ENCODE measurements at regions not wholly inside any gene's neighbourhood (a gene's known extent, or its start where the extent isn't known, plus 50 kb on each side); places are given as distances from the start of the nearest gene placed in this dataset.

DNA sequence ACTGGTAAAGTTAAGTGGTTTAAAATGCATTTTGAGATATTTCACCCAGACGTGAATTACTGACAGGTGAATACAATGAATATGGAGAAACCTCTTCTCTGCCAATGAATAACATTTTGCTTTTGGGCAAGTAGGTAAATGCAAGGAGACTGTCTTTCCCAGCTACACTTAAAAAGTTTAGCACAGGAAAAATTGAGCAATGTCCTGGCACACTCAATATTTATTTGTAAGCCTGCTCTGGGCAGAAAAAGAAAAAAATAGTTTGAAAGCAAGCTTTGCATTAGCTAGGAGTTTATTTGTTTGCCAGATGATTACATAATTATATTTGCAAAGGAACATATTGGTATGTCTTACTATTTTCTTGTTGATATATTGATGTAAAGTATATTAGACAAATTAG is 624.2 kb downstream of the ACTR3B start:
- TF ChIP-seq, protein P1, sequence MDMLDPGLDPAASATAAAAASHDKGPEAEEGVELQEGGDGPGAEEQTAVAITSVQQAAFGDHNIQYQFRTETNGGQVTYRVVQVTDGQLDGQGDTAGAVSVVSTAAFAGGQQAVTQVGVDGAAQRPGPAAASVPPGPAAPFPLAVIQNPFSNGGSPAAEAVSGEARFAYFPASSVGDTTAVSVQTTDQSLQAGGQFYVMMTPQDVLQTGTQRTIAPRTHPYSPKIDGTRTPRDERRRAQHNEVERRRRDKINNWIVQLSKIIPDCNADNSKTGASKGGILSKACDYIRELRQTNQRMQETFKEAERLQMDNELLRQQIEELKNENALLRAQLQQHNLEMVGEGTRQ (IDR thresholded peaks at IDR 0.05; ENCODE audit: low read depth, low read length): no peak
- TF ChIP-seq, protein P2, sequence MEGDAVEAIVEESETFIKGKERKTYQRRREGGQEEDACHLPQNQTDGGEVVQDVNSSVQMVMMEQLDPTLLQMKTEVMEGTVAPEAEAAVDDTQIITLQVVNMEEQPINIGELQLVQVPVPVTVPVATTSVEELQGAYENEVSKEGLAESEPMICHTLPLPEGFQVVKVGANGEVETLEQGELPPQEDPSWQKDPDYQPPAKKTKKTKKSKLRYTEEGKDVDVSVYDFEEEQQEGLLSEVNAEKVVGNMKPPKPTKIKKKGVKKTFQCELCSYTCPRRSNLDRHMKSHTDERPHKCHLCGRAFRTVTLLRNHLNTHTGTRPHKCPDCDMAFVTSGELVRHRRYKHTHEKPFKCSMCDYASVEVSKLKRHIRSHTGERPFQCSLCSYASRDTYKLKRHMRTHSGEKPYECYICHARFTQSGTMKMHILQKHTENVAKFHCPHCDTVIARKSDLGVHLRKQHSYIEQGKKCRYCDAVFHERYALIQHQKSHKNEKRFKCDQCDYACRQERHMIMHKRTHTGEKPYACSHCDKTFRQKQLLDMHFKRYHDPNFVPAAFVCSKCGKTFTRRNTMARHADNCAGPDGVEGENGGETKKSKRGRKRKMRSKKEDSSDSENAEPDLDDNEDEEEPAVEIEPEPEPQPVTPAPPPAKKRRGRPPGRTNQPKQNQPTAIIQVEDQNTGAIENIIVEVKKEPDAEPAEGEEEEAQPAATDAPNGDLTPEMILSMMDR (conservative IDR thresholded peaks at IDR 0.05; ENCODE audit: low read depth, low read length): no peak
- TF ChIP-seq POLR2A (IDR thresholded peaks at IDR 0.05; ENCODE audit: low read depth, low read length) (no peak), RFX5 (IDR thresholded peaks at IDR 0.05; ENCODE audit: low read depth, low read length) (no peak), MXI1 (IDR thresholded peaks at IDR 0.05; ENCODE audit: borderline replicate concordance, low read depth, low read length) (no peak), RCOR1 (IDR thresholded peaks at IDR 0.05; ENCODE audit: insufficient replicate concordance, low read length) (no peak), MAZ (IDR thresholded peaks at IDR 0.05; ENCODE audit: borderline replicate concordance, low read depth, low read length) (no peak), RAD21 (IDR thresholded peaks at IDR 0.05; ENCODE audit: low read length) (no peak), SMC3 (IDR thresholded peaks at IDR 0.05; ENCODE audit: low read depth, low read length) (no peak)
